Panc1 (cell line): ENCODE measurements at regions not wholly inside any gene's neighbourhood (a gene's known extent, or its start where the extent isn't known, plus 50 kb on each side); places are given as distances from the start of the nearest gene placed in this dataset.

Experiments
- POLR2AphosphoS5 ChIP-seq: IDR thresholded peaks from 2 replicates; pipeline ENCODE4 v1.6.1; 2012; ENCODE audit warnings: mild to moderate bottlenecking, low read depth, low read length, moderate library complexity
- SIN3A ChIP-seq: IDR thresholded peaks from 2 replicates; pipeline ENCODE4 v1.6.1; 2012; ENCODE audit warnings: low read depth, mild to moderate bottlenecking, low read length, moderate library complexity, borderline replicate concordance; ENCODE audit not compliant: insufficient read depth

DNA sequence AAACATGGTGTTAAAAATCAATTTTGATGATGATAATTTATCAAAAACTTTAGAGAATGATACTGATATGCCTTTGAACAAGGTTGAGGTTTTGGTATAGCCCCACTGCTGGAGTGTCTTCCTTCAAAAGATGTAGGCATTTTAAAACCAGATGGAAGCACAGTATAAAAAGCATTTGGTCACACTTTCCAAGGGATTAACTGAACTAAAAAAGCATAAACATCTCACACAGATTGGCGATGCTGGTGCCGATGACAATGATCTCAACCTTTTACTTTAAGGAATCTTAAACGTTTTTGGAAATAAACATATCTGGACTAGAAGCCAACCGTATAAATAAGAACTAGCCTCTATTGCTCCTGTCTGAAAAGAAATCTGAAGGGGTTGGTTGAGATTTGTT, 488.4 kb downstream of the ENC1 start:
- TF ChIP-seq SIN3A = no peak
- no peak for TF ChIP-seq POLR2AphosphoS5
